ENCODE measurements at regions not wholly inside any gene's neighbourhood (a gene's known extent, or its start where the extent isn't known, plus 50 kb on each side); places are given as distances from the start of the nearest gene placed in this dataset.
"Not testable (repeated sequence)": the region's sequence is repeated elsewhere in the genome, so short reads cannot be mapped to it uniquely, and the experiment has no call there.

DNA sequence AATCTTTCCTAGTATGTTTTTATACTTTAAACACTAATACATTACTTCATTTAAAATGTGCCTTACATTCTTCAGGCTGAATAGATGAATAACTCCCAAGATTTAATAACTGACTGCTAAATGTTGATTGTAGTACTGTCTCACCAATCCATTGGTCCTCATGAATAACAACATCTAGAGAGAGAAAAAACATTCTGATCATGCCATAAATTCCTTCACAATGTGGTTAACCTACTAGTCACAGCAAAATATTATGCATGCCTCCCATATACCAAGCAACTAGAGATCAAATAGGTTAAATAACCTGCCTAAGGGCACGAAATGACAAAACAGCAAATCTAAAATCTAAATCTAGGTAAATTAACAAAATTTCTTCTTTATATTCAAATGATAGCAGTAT, 66.2 kb downstream of the SYT15 start:
- DNase-seq: not testable (repeated sequence)

DNA sequence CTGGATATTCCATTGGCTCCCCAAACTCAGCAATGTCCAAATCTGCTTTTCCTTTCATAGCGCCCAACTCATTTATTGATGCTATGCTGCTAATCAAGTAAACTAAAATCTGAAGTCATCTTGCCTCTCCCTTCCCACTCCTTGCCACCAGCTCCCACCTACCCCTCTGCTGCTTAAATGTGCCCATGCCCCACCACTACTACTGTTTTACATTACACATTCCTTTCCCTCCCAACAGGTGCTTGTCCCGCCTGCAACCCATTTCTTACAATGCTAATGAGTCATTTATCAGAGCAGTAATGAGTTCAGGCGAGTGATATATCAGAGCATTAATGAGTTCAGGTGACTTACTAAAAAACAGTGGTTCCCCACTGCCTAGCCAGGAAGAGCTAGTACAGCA, 67.2 kb downstream of the SYT15 start:
- DNase-seq: not testable (repeated sequence)

DNA sequence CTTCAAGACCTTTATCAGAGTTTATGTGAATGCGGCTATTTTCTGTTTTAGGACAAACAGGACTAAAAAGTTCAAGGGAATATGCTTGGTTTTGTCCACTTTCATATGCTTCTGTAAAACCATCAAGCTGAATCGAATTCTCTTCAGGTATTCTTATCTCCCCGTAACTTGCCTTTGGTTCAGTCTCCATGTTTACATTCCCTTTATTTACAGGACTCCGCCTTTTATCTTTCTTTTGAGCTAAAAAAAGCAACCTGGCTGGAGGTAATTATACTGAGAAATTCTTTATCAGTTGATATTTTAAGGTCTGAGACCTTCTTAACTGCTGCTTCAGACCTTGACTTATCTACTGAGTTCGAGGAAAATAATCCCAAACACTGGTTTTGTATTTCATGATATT, 72.0 kb downstream of the SYT15 start:
- DNase-seq: not testable (repeated sequence)

DNA sequence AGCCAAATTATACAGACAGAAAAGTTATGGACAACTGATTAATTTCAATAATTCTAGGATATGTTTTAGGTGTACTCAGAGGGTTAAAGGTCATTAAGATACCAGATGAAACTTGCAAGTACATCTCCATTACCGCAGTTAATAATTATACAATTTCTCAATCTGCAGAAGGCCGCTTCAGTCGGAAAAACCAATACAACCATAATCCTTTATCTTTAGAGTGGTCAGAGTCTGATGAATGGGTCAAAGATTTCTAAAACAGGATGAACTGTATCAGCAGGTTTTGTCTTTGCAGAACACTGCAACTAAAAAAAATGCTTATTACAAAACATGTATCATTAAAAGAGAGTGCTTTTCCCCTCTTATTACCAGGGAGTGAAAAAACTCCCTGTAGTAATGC, 78.5 kb downstream of the SYT15 start:
- not testable (repeated sequence) for DNase-seq

DNA sequence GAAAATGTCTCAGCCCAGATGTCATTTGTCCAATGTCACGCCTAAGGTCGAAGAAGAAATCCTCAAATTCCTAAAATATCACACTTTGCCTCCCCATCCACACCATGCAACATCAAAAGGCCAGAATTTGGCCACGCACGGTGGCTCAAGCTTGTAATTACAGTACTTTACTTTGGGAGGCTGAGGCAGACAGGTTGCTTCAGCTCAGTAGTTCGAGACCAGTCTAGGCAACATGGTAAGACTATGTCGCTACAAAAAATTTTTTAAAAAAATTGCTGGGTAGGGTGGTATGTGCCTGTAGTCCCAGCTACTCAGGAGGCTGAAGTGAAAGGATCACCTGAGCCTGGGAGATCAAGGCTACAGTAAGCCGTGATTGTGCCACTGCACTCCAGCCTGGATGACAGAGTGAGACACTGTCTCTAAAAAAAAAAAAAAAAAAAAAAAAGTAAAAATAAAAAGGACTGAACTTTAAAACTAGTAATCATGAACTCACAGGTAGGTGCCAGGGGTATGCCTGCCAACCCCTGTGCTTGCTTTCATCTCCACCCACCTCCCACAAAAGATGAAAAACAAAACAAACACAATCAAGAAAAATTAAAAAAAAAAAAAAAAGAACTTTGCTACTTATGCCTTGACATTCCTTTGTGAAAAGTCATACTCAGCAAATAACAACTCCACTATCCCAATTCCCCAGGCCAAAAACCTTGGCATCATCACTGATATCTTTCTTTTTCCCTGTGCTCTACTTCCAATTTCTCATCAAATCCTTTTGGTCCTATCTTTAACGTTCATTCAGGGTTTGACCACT, 81.3 kb downstream of the SYT15 start:
- not testable (repeated sequence) for DNase-seq

DNA sequence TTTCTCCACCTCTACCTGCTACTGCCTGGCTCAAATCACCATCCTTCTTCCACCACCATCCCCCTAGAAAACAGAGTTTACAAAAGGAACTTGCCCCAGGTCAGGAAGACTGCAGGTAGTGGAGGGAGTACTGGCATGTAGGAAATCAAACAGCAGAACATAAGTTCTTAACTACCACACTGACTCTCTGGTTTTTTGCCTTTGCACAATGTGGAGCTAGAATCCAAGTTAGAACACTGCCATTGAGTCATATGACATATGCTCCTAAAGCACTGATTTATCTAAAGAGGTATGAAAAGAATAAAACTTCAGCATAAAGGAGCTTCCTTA, 81.9 kb downstream of the SYT15 start:
- DNase-seq: not testable (repeated sequence)

DNA sequence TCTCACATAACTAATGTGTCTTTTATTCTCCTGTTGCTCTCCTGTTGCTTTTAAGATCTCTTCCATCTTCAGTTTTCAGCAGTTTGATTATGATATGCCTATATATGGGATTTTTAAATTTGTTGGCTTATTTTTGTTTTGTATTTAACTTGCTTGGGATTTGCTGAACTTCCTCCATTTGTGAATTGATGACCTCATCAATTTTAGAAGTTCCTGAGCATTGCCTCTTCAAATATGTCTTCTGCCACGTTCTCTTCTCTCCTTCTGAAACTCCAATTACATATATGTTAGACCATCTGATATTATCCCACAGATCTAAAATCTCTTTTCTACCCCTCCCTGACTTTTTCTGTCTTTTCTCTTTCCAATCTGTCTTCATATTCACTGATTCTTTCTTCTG, 86.6 kb downstream of the SYT15 start:
- DNase-seq: not testable (repeated sequence)

DNA sequence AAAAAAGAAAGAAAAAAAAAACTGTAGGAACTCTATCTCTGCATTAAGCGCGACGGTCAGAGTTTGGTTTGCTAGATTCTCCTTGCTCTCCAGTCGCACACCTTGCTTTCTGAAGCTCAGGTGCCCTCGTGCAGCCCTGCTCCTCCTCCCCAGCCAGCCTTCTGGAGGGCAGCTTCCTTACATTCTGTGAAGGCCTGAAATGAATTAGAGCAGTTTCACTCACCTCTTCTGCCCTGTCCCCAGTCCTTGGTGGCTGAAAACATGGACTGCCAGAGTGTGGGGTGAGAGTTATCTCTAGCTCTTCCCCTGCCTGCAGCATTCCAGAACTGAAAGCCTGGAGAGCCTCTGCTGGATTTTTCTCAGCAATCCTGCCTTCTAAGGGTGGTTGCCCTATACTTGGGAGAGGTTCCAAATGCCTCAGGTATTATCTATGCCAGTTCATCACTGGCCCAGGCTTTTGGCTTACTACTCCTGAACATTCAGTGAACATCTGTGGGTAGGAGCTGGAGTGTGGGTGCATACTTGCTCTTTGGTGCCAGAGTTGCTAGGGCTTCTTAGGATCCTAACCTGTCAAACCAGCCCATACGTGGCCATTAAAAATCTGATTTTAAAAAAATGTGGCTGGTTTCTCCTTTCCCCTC, 89.5 kb downstream of the SYT15 start:
- not testable (repeated sequence) for DNase-seq

DNA sequence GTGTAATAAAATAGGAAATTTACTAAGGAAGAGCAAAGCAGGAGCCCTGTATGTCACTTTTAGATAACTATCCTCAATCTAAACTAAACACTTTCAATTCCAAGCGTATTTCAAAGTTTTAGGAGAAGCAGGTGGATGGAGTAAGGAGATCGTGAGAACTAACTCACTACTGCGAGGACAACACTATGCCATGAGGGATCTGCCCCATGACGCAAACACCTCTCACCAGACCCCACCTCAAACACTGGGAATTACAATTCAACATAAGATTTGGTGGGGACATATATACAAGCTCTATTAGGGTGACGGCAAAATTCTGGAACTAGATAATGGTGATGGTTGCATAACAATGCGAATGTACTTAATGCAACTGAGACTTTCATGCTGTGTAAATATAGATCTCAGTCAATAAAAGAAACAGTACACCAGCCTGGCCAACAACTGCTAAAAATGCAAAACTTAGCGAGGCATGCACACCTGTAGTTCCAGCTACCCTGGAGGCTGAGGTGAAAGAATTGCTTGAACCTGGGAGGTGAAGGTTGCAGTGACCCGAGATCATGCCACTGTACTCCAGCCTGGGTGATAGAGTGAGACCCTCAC, 99.0 kb downstream of the SYT15 start:
- not testable (repeated sequence) for DNase-seq

DNA sequence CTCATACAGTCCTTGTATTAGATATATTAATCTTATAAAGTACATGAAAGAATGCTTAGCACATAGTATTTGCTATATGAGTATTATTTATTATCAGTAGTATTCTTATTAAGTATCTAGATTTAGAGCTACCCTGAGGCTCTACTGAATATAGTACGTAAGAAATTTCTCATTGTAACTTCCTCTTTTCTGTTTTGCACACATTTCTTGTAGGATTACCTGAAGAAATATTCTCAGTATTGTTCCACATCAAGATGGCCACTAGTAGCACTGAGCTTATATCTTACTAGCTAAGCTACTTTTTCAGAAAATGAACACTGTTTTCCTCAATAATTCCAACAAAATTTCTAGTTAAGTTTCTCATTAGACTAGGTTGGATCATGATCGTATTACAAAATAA, 112.5 kb downstream of the SYT15 start:
- DNase-seq: not testable (repeated sequence)

DNA sequence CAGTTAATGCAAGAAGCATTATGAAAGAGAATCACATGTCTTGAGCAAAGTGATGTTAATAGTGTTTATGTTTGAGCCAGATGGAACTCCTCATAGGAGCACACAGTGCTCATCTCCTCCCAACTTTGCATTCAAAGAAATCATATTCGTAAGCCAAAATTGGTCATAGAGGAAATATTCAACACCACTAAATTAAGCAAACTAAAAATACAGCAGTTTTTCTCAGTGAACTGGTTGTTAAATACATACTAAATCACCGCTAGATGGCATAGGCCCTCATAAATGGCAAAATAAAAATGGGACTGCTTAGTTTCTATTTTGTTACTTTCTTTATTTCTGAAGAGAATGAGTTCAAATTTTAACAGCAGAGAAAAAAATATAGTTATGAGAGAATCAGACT, 114.3 kb downstream of the SYT15 start:
- not testable (repeated sequence) for DNase-seq

DNA sequence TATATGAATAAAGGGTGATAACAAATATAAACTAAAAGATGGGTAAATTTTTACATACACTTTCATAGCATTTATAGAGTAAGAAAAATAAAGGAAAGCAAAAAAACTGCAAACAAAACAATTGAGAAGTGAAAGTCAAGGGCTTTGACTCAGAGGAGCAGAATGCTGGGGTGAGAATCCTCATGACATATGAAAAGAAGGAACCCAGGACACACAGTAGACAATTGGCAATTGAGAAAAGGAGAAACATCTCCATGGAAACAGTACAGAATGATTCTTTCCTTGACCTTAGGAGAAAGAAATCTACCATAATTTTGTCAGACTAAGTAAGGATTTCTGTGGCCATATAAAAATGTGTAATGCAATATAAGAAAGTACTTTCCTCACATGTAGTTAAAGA, 138.3 kb downstream of the SYT15 start:
- not testable (repeated sequence) for DNase-seq

DNA sequence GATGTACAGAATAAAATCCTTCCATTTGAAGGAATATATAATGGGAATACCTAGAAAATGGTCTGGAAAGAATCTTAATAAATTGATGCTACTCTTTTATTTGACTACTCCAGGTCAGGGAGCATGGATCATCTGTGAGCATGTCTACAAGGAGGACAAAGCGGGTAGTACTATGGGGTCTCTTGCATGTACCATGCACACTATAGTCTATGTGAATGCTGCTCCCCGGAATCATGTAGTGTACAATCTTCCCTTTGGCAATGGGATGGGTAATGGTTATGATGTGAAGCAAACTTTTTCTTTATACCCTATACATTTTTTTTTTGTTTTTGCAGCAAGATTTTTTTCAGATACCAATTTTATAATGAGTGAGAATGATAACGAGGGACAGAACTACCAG, 139.1 kb downstream of the SYT15 start:
- not testable (repeated sequence) for DNase-seq

DNA sequence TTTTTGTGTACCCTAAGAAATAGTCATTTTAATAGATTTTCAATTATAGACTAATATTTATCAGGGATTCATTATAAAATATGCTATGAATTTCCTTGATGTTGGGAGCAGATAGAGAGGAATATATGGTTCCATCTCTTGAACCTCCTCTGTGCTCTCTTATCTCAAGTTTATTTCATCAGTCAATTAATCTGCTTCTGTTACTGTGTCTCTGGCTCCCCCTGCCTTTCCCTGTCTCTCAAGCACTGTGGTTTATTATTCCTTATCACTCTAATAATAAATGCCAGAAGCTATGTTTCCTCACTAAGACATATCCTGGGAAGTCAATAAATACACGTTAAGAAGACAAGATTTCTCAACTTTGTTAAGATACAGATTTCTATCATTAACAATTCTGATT, 141.5 kb downstream of the SYT15 start:
- not testable (repeated sequence) for DNase-seq

DNA sequence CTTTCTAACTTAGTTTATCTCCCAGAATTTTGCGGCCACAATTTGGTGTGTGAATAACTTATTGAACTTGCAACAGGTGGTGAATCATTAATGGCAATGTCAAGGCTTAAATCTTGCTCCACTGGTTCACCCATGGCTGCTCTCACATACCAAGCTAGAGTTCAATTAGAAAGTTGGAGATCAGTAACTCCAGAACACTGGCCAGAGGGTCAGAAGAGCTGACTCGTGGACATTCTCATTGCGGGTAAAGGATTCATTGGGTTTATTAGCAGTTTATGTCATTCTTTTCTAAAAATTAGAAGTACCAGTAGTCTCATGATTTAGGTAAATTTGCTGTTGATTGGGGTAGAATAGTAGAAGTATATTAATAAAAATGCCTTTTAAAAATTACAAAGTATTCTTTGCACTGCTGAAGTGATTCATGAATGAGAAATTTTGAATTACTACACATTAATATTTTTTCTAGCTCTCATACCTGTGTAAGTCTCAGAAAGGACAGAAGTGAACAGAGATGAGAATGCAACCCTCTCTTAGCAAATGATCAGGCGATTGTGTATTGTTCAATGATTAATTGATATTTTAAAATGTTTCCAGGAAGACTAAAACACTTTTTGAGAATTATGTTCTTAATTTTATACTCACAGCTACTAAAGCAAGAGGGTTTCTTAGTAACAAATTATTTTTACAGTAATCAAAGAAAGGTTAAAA, 142.0 kb downstream of the SYT15 start:
- not testable (repeated sequence) for DNase-seq

DNA sequence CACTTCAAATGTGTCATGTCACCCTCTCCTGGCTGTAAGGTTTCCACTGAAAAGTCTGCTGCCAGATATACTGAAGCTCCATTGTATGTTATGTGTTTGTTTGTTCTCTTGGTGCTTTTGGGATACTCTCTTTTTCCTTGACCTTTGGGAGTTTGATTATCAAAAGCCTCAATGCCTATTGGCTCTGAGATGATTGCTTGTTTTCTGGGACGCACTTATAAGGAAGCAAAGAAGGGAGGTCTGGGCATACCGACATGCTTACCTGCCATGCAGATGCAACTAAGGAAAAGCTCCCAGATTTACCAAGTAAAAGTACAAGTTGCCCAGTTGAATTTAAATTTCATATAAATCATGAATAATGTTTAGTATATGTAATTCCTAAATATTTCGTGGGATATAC, 145.3 kb downstream of the SYT15 start:
- not testable (repeated sequence) for DNase-seq

DNA sequence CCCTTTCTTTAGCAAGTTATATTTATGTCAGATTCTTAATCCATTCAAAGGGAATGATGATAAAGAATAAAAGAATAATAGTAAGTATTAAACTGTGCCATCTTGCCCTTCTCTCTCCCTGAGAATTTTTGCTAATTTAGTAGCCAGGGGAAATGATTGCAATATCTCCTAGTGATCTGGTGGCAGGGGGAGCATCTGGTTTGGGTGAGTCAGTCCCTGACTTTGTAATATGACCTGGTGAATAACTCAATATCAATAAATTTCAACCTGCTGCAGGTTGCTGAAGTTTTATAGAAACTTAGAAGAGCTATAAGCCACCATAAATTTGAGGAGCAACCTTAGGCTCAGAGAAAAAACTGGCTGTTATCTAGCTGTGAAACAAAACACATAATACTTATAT, 149.4 kb downstream of the SYT15 start:
- not testable (repeated sequence) for DNase-seq

DNA sequence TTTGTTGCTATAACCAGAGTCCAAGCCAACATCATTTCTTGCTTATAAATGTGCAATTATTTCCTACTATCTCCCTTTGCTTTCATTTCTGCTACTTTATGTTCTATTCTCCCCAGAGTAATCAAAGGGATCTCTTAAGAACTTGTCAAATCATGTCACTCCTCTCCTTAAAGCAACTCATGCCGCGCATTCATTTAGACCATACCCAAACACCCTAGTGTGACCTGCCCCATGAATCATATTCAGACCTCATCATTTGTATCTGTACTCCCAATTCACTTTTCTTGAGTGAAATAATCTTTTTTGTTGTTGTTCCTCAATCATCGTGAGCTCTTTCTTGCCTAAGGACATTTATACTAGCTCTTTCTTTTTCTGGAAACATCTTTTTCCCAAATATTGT, 151.8 kb downstream of the SYT15 start:
- not testable (repeated sequence) for DNase-seq

DNA sequence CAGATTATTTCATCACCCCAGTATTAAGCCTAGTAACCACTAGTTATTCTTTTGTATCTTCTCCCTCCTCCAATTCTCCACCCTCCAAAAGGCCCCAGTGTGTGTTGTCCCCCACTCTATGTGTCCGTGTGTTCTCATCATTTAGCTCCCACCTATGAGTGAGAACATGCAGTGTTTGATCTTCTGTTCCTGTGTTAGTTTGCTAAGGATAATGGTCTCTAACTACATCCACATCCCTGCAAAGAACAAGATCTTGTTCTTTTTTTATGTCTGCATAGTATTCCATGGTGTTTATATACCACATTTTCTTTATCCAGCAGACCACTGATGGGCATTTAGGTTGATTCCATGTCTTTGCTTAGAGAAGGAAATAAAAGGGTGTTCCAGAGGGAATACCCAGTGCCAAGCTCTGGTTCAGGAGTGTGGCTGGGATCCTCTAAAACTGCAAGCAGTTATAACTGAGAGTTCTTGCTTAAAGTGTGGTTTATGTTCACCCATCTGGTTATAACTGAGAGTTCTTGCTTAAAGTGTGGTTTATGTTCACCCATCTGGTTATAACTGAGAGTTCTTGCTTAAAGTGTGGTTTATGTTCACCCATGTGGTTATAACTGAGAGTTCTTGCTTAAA, 154.8 kb downstream of the SYT15 start:
- not testable (repeated sequence) for DNase-seq

DNA sequence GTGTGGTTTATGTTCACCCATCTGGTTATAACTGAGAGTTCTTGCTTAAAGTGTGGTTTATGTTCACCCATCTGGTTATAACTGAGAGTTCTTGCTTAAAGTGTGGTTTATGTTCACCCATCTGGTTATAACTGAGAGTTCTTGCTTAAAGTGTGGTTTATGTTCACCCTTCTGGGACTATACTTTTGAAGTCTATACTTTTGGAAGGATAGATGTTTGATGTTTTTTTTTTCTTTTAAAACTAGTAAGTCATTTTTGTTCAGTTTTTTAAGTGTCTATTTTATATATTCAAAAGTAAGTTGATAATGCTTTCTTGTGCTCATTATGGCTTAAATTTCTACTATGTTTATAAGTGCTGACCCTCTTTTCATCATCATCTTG, 155.3 kb downstream of the SYT15 start:
- not testable (repeated sequence) for DNase-seq

DNA sequence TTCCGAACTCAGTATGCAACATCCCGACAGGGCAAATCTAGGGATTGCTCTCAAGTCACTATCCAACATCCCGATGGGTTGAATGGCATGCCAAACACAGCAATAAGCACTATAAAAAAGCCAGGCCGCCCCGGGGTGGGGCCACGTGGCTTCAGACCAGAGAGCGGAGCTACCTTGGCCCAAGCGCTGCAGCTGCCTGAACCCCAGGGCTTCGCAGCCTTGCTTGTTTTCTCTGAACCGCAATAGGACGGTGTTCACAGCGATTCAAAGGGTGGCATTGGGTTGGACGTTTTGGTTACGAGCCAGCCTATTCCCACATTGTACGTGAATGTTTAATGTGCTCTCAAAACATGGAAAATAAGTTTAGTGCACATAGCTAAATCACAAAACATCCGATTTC, 161.0 kb downstream of the SYT15 start:
- DNase-seq: not testable (repeated sequence)

DNA sequence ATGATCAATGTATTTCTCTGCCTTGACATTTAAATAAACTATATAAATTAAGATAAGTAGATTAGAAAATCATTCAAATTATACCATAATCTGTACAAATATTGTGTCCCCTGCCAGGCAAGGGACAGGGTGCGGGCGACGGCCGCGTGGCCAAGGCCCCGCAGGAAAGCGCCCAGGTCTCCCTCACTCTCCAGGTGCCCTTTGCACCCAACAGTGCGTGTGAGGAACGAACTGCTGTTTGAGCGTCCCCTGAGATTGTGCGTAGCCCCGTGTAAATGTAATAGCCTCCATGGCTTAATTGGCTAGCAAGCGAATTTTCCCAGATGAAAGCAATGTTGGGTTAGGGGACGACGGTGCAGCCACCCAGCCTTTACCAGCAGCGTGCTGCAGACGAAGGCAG, 161.4 kb downstream of the SYT15 start:
- not testable (repeated sequence) for DNase-seq

DNA sequence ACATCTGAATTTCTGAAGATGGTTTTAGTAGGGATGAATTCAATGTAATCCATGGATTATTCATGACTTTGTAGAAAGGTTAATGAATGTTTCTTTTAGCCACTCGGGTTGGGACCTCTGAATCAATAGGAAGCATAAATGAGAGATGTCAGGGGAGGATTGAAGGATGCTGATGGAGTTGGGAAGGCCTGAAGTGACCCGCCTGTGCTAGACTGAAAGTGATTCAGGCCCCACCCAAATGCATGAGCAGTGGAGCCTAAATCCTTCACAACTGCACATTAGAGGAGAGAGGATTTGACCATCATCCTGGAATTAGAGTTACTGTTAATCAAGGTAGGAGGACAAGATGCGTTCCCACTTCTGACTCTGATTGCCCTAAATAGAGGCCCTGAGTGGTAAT, 162.2 kb upstream of the PTPN20 start:
- DNase-seq: not testable (repeated sequence)
